Fibroblast of mammary gland (primary cell): ENCODE measurements at regions not wholly inside any gene's neighbourhood (a gene's known extent, or its start where the extent isn't known, plus 50 kb on each side); places are given as distances from the start of the nearest gene placed in this dataset.
A peak's percentile ranks its signal among the peaks of the same experiment; 100 is the strongest.

ENCODE experiments used
- DNase-seq: peaks from one replicate; pipeline ENCODE4 v3.0.0-alpha.2; 2010; ENCODE audit warnings: low read depth
- H3K4me3 ChIP-seq: 2 replicates; pipeline ENCODE4 v1.5.1; 2011; ENCODE audit warnings: low read depth, mild to moderate bottlenecking, low read length, moderate library complexity; ENCODE audit not compliant: control insufficient read depth
- TF ChIP-seq, protein P1 (sequence below): conservative IDR thresholded peaks from 2 replicates; pipeline ENCODE4 v1.5.1; 2011; ENCODE audit warnings: low read depth, low read length, inconsistent platforms; ENCODE audit not compliant: control insufficient read depth, insufficient read depth

DNA sequence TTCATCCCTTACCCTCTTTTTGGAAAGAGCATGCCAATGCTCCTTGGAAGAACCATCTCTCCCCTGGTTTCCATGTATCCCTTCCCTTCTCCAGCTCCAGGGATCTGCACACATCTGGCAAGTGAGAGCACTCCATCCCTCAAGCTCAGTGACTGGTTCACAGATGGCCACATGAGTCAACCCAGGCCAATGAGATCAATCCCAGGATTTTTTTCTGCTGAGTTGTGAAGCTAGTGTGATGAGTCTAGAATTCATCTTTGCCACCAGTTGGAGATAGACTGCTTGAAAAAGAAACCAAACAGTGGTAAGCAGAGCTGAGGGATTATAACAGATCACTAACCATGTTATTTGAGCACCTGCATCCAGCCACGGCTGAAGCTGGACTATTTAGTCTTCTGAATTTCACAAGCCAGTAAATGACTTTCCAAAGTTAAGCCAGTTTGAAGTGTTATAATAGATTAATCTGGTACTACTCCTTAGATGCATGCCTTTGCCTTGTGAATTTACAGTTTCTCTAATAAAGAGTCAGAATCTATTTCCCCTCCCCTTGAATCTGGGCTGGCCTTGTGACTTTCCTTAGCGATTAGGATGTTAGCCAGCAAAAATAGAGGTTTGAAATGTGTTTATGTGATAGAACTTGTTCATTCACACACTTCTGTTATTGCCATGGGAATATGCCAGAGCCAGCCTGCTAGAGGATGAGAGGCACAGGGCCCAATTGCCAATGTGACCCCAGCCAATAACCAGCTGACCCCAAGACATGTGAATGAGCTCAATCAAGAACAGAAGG is 159.8 kb downstream of the WNT5A start:
- no peak overlapping the region for H3K4me3 ChIP-seq
- DNase-seq: peak; percentile 92
- TF ChIP-seq, protein P1, sequence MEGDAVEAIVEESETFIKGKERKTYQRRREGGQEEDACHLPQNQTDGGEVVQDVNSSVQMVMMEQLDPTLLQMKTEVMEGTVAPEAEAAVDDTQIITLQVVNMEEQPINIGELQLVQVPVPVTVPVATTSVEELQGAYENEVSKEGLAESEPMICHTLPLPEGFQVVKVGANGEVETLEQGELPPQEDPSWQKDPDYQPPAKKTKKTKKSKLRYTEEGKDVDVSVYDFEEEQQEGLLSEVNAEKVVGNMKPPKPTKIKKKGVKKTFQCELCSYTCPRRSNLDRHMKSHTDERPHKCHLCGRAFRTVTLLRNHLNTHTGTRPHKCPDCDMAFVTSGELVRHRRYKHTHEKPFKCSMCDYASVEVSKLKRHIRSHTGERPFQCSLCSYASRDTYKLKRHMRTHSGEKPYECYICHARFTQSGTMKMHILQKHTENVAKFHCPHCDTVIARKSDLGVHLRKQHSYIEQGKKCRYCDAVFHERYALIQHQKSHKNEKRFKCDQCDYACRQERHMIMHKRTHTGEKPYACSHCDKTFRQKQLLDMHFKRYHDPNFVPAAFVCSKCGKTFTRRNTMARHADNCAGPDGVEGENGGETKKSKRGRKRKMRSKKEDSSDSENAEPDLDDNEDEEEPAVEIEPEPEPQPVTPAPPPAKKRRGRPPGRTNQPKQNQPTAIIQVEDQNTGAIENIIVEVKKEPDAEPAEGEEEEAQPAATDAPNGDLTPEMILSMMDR: peak; percentile 18

DNA sequence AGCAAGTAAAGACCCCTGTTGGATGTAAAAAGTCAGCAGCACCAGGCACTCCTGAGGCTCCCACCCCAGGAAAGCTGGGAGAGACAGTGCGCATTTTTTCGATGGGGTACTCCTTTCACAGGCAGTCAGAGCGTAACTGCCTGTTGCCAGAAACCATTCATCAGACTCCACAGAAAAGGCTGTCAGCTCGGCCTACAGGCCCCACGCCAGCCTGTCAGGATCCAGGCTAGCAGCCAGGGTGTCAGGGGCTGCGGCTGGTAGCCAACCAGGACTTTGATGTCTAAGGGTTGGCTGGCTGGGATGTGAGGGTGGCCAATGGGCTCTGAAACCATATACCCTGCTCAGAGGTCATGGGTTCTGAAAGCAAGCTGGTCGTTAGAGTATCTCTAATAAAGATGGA is 164.5 kb downstream of the WNT5A start:
- TF ChIP-seq, protein P1: no peak
- DNase-seq: no peak
- H3K4me3 ChIP-seq: no peak overlapping the region

DNA sequence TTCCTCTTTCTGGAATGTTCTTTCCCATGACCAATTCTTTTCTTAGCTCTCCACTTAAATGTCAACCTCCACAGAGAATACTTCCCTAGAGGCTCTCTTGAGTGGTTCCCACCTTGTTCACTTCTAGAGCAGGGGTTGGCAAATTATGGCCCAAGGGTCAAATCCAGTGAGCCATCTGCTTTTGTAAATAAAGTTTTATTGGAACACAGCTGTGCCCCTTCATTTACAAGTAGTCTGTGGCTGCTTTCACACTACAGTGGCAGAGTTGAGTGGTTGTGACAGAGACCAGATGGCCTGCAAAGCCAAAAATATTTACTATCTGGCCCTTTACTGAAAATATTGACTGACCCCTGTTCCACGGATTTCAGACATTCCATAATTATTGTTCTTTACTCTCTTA is 166.2 kb downstream of the WNT5A start:
- no peak for DNase-seq
- TF ChIP-seq, protein P1: no peak
- no peak overlapping the region for H3K4me3 ChIP-seq

DNA sequence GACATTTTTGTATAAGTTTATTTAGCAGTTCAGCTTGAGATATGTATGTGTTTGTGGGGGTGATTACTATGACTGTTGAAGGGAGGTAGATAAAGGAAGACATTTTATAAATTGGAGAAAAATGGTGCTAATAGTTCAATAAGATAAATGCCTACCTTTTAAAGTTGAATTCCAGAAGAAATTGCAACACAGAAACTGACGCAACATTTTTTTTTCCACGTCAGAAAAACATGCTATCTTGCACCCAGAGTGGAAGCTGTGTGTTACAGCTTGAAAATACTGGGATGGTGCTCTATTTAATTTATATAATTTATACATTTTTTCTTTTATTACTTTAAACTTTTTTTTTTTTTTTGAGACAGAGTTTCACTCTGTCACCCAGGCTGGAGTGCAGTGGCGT is 171.7 kb downstream of the WNT5A start:
- DNase-seq: no peak
- H3K4me3 ChIP-seq: no peak overlapping the region
- TF ChIP-seq, protein P1: no peak

DNA sequence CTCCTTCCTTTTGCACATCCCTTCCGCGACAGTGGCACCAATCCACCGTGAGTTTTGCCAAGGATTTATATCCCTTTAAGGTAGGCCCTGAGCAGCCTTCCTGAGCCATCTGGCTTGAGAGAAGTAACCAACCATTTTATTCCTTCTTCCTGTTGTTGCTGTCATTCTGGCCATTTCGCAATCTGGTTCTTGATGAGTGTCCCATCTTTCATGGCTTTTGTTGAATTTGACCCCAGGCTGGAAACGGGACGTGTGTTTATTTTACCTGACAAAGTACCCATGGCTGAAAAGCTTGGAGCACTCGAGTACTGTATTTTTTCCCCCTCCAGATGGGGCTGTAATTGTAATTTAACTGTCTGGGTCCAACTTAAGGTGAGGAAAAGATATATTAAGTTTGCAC is 173.4 kb downstream of the WNT5A start:
- no peak for DNase-seq
- TF ChIP-seq, protein P1: no peak
- H3K4me3 ChIP-seq: no peak overlapping the region

DNA sequence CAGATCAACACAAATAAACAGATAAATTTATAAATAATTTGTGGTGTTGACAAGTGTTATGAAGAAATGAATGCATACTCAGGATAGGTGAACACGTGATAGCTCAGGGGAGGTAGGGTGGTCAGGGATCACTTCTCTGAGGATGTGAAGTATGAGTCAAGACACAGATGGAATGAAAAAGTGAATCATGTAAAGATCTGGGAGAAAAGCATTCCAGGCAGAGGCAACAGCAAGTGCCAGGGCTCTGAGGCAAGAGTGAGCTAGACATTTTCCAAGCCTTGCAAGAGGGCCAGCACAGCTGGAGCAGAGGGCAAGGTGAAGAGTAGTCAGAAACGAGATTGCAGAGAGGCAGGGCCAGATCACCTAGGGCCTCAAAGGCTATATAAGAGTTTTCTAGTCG is 177.8 kb downstream of the WNT5A start:
- peak; percentile 92 for DNase-seq
- H3K4me3 ChIP-seq: no peak overlapping the region
- TF ChIP-seq, protein P1: no peak

DNA sequence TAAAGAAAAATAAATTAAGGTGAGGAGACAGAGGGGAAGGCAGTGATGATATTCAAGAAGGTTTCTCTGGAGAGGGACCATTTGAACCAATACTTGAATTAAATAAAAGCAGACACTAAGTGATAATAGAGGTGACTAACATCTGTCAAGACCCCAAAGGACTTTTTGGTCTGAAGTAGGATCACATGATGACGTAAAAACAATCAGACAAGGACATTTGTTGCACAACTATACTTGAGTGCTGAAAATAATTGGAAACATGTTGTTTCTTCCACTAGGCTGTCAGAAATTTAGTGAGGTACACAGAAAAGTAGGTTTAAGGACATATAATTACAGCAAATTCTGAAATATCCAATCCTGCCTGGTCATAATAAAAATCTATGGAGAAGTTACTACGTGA is 179.5 kb downstream of the WNT5A start:
- no peak overlapping the region for H3K4me3 ChIP-seq
- DNase-seq: peak; percentile 95
- TF ChIP-seq, protein P1: no peak
